HCT116 (cell line): ENCODE measurements at regions not wholly inside any gene's neighbourhood (a gene's known extent, or its start where the extent isn't known, plus 50 kb on each side); places are given as distances from the start of the nearest gene placed in this dataset.
A peak's percentile ranks its signal among the peaks of the same experiment; 100 is the strongest.

ENCODE experiments used
- ATAC-seq: fragments of 200-7000 bp; cut with Tn5 transposase; 2 replicates; pipeline ENCODE4 v1.9.1; 2020; ENCODE audit warnings: mild to moderate bottlenecking, moderate library complexity
- BruUV-seq: library from RNA; stranded (reverse); fragments of 400-500 nt; replicated peaks from 2 replicates; lab custom pipeline; 2021; lab: Mats Ljungman, UMichigan
- CTCF ChIA-PET: fragments of 300-600 bp; sonication (Branson Sonifier 250); formaldehyde crosslinking; loops from one replicate; lab custom pipeline; 2021; ENCODE audit warnings: antibody characterized with exemption; lab: Charles Lee
- POLR2A ChIA-PET: fragments of 300-600, 350-600 bp; sonication (Branson Sonifier 250); formaldehyde crosslinking; loops from one replicate; lab custom pipeline; 2021; ENCODE audit warnings: antibody characterized with exemption; lab: Charles Lee
- RAD21 ChIA-PET, 2 experiments: fragments of 300-600 bp; sonication (Branson Sonifier 250); formaldehyde crosslinking; loops; one replicate each; lab custom pipeline; 2023; ENCODE audit warnings: low total read pairs in 2 of 2; ENCODE audit not compliant: uncharacterized antibody in 2 of 2, unreplicated experiment in 2 of 2, low non-redundant PET in 1 of 2; lab: Charles Lee
- DNase-seq: peaks from one replicate; pipeline ENCODE4 v3.0.0-alpha.2; 2010; ENCODE audit warnings: low read depth, low spot score
- H2AFZ ChIP-seq: fragments of 200-600 bp; shearing (Covaris generic), sonication (generic); 2 replicates; pipeline ENCODE4 v1.6.1; 2017; ENCODE audit warnings: low read depth, mixed run types, mixed read lengths, antibody characterized with exemption, low read length; ENCODE audit not compliant: poor library complexity, severe bottlenecking
- H3K27ac ChIP-seq: 2 replicates; pipeline ENCODE4 v1.5.1; 2012; ENCODE audit warnings: low read depth, low read length
- H3K27me3 ChIP-seq: fragments of 200-600 bp; sonication (generic); 2 replicates; pipeline ENCODE4 v1.6.1; 2016; ENCODE audit warnings: mixed run types, low read length, mixed read lengths; ENCODE audit not compliant: insufficient read depth
- H3K36me3 ChIP-seq, 2 experiments: fragments of 200-500 bp in 1 of 2; fragments of 200-600 bp in 1 of 2; sonication (Bioruptor generic) in 1 of 2; sonication (generic) in 1 of 2; 2 replicates each; pipeline versions ENCODE4 v1.5.1 to v1.6.1; 2014 to 2016; ENCODE audit warnings: low read length in 2 of 2, inconsistent platforms in 1 of 2, mixed read lengths in 1 of 2, mixed run types in 1 of 2; ENCODE audit not compliant: insufficient read depth in 2 of 2, control insufficient read depth in 1 of 2
- H3K4me1 ChIP-seq, 2 experiments: fragments of 200-600 bp in 1 of 2; sonication (generic) in 1 of 2; 2 replicates each; pipeline versions ENCODE4 v1.5.1 to v1.6.1; 2012 to 2017; ENCODE audit warnings: low read length in 2 of 2, inconsistent platforms in 1 of 2, mild to moderate bottlenecking in 1 of 2, mixed read lengths in 1 of 2, mixed run types in 1 of 2, moderate library complexity in 1 of 2; ENCODE audit not compliant: insufficient read depth in 2 of 2, control insufficient read depth in 1 of 2
- H3K4me2 ChIP-seq: fragments of 200-600 bp; sonication (generic); 2 replicates; pipeline ENCODE4 v1.6.1; 2017; ENCODE audit warnings: mixed run types, low read length, mixed read lengths
- H3K4me3 ChIP-seq, 2 experiments: fragments of 200-600 bp in 1 of 2; sonication (generic) in 1 of 2; replicated peaks in 1 of 2; 2 replicates each; pipeline ENCODE4 v1.5.1; 2011 to 2016; ENCODE audit warnings: low read length in 2 of 2, control low read depth in 1 of 2, low read depth in 1 of 2, mild to moderate bottlenecking in 1 of 2, mixed read lengths in 1 of 2, mixed run types in 1 of 2
- H3K79me2 ChIP-seq: fragments of 200-600 bp; sonication (generic); 2 replicates; pipeline ENCODE4 v1.6.1; 2017; ENCODE audit warnings: mild to moderate bottlenecking, mixed run types, low read length, moderate library complexity, mixed read lengths; ENCODE audit not compliant: insufficient read depth
- H3K9ac ChIP-seq: fragments of 200-600 bp; sonication (generic); 2 replicates; pipeline ENCODE4 v1.6.1; 2016; ENCODE audit warnings: low read length, mixed read lengths
- H3K9me2 ChIP-seq: fragments of 200-600 bp; sonication (generic), shearing (Covaris generic); 2 replicates; pipeline ENCODE4 v1.6.1; 2017; ENCODE audit warnings: mixed run types, mild to moderate bottlenecking, moderate library complexity; ENCODE audit not compliant: insufficient read depth
- H3K9me3 ChIP-seq, 2 experiments: fragments of 200-500 bp in 1 of 2; fragments of 200-600 bp in 1 of 2; sonication (Bioruptor generic) in 1 of 2; sonication (generic) in 1 of 2; 2 replicates each; pipeline ENCODE4 v1.6.1; 2014 to 2017; ENCODE audit warnings: low read length in 2 of 2, mixed read lengths in 2 of 2, inconsistent platforms in 1 of 2, low read depth in 1 of 2, mild to moderate bottlenecking in 1 of 2, mixed run types in 1 of 2, moderate library complexity in 1 of 2; ENCODE audit not compliant: control insufficient read depth in 1 of 2, insufficient read depth in 1 of 2
- H4K20me1 ChIP-seq: fragments of 200-600 bp; sonication (generic), shearing (Covaris generic); 2 replicates; pipeline ENCODE4 v1.6.1; 2017; ENCODE audit warnings: mixed run types, mild to moderate bottlenecking, moderate library complexity; ENCODE audit not compliant: insufficient read depth
- CEBPB ChIP-seq: IDR thresholded peaks from 2 replicates; pipeline ENCODE4 v1.6.1; 2012; ENCODE audit warnings: low read depth
- CTCF ChIP-seq, 3 experiments: fragments of 200-600 bp in 1 of 3; sonication (generic) in 1 of 3; IDR thresholded peaks in 2 of 3; conservative IDR thresholded peaks in 1 of 3; 2 replicates each; pipeline ENCODE4 v1.5.1; 2012 to 2017; ENCODE audit warnings: low read depth in 2 of 3, low read length in 2 of 3, antibody characterized with exemption in 1 of 3, borderline replicate concordance in 1 of 3, control low read depth in 1 of 3, mild to moderate bottlenecking in 1 of 3, mixed read lengths in 1 of 3, mixed run types in 1 of 3, moderate library complexity in 1 of 3; ENCODE audit not compliant: insufficient read depth in 1 of 3
- FOSL1 ChIP-seq: IDR thresholded peaks from 2 replicates; pipeline ENCODE4 v1.6.1; 2012; ENCODE audit warnings: low read depth
- MAX ChIP-seq: IDR thresholded peaks from 2 replicates; pipeline ENCODE4 v1.6.1; 2012
- RAD21 ChIP-seq: IDR thresholded peaks from 2 replicates; pipeline ENCODE4 v1.6.1; 2012; ENCODE audit warnings: low read depth, mild to moderate bottlenecking
- SP1 ChIP-seq: IDR thresholded peaks from 2 replicates; pipeline ENCODE4 v1.6.1; 2012; ENCODE audit warnings: low read depth
- TCF7L2 ChIP-seq: IDR thresholded peaks from 2 replicates; pipeline ENCODE4 v1.7.0; 2011; ENCODE audit warnings: borderline replicate concordance, inconsistent platforms; ENCODE audit not compliant: insufficient read depth, insufficient read length; ENCODE audit errors: extremely low read depth
- YY1 ChIP-seq: IDR thresholded peaks from 2 replicates; pipeline ENCODE4 v1.6.1; 2011; ENCODE audit warnings: low read length, low read depth, moderate library complexity, mild to moderate bottlenecking; ENCODE audit not compliant: insufficient replicate concordance; ENCODE audit errors: extremely low read depth
- ZFX ChIP-seq: fragments of 450-650 bp; IDR thresholded peaks from 2 replicates; pipeline ENCODE4 v1.6.1; 2017
- intact Hi-C: fragments of 100-400 bp; cut with micrococcal nuclease; formaldehyde crosslinking; loops from 2 replicates; pipeline ENCODE4 v1.10.0; 2022

- H3K27me3 ChIP-seq = no peaks in the 10 kb centered on the region
- CTCF ChIA-PET = interaction anchor here (0.6 to 6.0 kb wide), 5 partner anchors 155 to 950 kb away, joined by 3 to 57 read pairs (median 6); no protein-coding TSS in a partner anchor
- peak; percentile 15 for DNase-seq
- H3K79me2 ChIP-seq = no peaks in the 10 kb centered on the region
- TF ChIP-seq SP1 (no peak), CTCF (IDR thresholded peaks at IDR 0.05 in 2 of 3, conservative IDR thresholded peaks at IDR 0.05 in 1 of 3; ENCODE audit: borderline replicate concordance in 1 of 3, insufficient read depth in 1 of 3, low read depth in 2 of 3, low read length in 2 of 3) (peak; percentile 29 to 46 (median 35); a peak in 5 of 6 replicates), RAD21 (peak; percentile 56)
- H3K9me2 ChIP-seq = no peaks in the 10 kb centered on the region
- BruUV-seq = no TSS peak
- no peak overlapping the region for H3K9ac ChIP-seq
- intact Hi-C loops = loop anchor here (1.0 to 10.0 kb wide), 6 partner anchors 109 to 383 kb away; partner anchors contain the start of gene IL12B
- H3K9me3 ChIP-seq = no peaks in the 10 kb centered on the region
- H3K27ac ChIP-seq = no peak overlapping the region
- H3K4me2 ChIP-seq = no peak overlapping the region
- peak; percentile 84 for ATAC-seq
- RAD21 ChIA-PET = no interaction called here
- H3K4me3 ChIP-seq = no peak overlapping the region
- no peaks in the 10 kb centered on the region for H3K36me3 ChIP-seq
- H2AFZ ChIP-seq = no peak overlapping the region
- POLR2A ChIA-PET = no interaction called here
- peaks cover 2 to 5% of the 10 kb centered on the region in 2 experiments; a peak in 3 of 4 replicates for H3K4me1 ChIP-seq
- no peaks in the 10 kb centered on the region for H4K20me1 ChIP-seq
Measured at GRCh38 chr5:159441441-159441840, 111.2 kb upstream of the IL12B start.

GRCh38 chr5:159442206-159442850 is 112.0 kb upstream of the IL12B start:
- intact Hi-C loops = loop anchor here (5.0 to 10.0 kb wide), 4 partner anchors 110 to 382 kb away; partner anchors contain the start of gene IL12B
- no TSS peak for BruUV-seq
- H3K36me3 ChIP-seq = no peaks in the 10 kb centered on the region
- no peaks in the 10 kb centered on the region for H4K20me1 ChIP-seq
- ChIA-PET POLR2A (no interaction called here), RAD21 (no interaction called here), CTCF (interaction anchor here (0.9 to 6.0 kb wide), 5 partner anchors 9 to 949 kb away, joined by 3 to 57 read pairs (median 6); no protein-coding TSS in a partner anchor)
- no peak for ATAC-seq
- no peaks in the 10 kb centered on the region for H3K9me3 ChIP-seq
- no peaks in the 10 kb centered on the region for H3K27me3 ChIP-seq
- H3K79me2 ChIP-seq = no peaks in the 10 kb centered on the region
- H3K9me2 ChIP-seq = no peaks in the 10 kb centered on the region
- H3K9ac ChIP-seq = no peak overlapping the region
- DNase-seq = no peak
- H2AFZ ChIP-seq = no peak overlapping the region
- H3K27ac ChIP-seq = no peak overlapping the region
- H3K4me3 ChIP-seq = no peak overlapping the region
- H3K4me1 ChIP-seq = peaks cover 2 to 5% of the 10 kb centered on the region in 2 experiments; a peak in 3 of 4 replicates
- H3K4me2 ChIP-seq = no peak overlapping the region
- no peak for TF ChIP-seq FOSL1
- TF ChIP-seq CEBPB = no peak
- TF ChIP-seq ZFX = no peak
- TF ChIP-seq MAX = no peak
- TF ChIP-seq TCF7L2 = no peak
- no peak for TF ChIP-seq RAD21
- no peak for TF ChIP-seq YY1
- TF ChIP-seq CTCF (IDR thresholded peaks at IDR 0.05 in 2 of 3, conservative IDR thresholded peaks at IDR 0.05 in 1 of 3; ENCODE audit: borderline replicate concordance in 1 of 3, insufficient read depth in 1 of 3, low read depth in 2 of 3, low read length in 2 of 3) = no peak
